ENCODE measurements at regions not wholly inside any gene's neighbourhood (a gene's known extent, or its start where the extent isn't known, plus 50 kb on each side); places are given as distances from the start of the nearest gene placed in this dataset.

DNA sequence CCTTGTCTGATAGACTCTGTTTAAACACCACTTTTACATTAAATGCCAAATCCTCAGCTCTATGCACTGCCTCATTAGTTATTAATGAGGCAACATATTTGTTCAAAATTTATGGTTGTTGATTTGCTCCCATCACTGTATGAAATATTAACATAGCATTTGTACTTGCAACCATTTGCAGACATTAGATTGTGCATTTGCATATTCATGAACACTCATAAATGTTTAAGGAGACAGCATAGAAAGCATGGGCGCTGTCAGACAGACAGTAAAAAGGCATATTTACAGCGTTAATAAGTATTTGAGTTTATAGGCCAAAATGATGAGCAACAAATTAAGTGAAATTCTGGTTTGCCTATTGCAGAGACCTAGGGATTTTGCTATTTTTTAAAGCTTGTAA lies 502.3 kb downstream of the TXNL1 start:
- no peak for DNase-seq (ENCODE audit: low read depth in 2 of 2)

DNA sequence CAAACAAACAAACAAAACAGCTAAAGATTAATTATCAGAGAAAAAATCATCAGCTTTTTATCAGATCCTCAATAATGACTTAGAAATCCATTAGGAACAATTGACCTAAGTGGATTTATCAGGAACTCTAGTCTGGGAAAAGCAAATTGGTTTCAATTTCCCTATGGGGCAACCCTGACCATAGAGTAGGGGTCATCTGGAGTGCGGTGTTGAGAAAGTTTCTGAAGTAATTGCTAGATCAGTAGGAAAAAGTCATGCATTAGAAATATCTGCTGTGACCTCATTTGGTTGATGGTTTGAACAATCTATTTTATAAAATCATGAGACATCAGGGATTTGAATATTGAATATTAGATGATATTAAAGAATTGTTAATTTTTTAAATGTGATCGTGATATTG lies 507.9 kb downstream of the TXNL1 start:
- no peak for DNase-seq (ENCODE audit: low read depth in 2 of 2)

DNA sequence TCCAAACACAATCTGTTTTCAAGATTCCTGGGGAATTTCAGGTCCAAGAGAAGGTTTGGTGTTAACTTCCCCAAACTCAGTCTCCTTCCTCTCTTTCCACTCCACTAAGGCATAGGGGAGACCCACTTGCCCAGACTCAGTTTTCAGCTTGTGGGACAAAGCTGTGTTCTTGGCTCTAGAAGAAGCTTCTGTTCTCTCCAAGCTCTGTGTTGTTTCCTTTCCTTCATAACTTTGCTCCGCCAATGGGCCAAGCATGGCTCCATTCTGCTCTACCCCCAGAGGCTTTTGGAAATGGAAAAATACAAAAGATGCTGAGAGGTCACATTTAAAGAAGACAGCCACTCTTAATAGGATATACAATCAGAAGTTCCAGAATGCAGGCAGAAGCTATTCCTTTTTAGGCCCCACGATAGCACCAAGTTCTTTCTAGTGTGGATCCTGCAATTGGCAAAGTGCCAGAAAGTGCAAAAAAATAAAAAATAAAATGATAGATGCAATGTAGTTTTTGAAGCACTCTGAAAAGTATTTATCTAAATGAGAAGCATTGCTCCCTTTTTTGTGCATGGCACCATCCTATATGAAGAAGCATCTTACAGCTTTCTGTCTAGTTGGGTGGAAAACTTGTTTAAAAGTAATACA lies 510.1 kb downstream of the TXNL1 start:
- DNase-seq (ENCODE audit: low read depth in 2 of 2) = no peak

DNA sequence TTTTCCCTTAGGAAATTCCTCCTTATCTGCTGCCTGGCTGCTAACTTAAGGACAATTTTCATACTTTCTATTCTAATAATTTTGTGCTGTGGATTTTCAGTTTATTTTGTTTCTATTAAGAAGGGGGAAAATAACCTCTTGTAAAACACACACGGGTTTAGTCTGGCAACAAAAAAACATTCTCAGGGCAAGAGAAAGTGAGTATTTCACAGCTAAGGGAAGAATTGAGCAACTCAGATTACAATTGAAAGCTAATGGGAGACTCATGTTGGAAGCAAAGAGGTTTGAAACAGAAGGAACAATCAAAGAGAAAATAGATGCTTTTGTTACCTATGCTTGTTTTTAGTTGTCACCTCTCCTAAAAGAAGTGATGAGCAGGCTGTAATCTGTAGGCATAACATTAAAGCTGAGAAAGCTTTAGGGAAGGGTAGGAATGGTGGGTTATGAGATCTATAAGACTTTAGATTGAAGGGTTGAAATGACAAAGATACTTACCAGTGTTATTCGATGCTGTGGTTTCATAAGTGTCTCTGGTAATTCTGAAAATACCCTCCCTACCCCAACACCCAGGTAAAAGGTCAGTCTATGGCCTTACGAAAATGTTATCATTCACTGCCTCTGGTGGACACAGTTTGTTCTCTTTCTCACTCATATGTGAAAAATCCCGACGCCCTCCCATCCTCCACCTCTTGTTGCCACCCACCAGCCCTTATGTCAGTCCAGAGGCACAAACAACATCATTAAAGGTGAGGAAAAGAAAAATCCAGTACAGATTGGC lies 510.9 kb downstream of the TXNL1 start:
- no peak for DNase-seq (ENCODE audit: low read depth in 2 of 2)

DNA sequence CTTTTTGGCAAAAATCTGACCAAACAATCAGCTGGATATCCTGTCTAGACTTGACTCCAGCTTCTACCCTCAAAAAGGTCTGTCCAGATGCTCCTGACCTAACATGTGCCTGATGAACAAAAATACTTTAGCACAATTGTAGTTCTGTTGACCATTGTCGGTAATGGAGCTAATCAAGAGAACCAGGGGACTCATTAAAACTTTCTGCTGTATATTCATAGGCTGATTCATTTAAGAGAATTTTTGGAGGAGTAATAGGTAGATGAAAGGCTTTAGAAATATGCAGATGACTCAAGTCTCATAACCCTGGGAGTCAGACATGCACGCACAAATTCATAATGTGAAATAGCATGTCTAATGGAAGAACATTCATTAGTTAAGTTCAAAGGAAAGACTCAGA lies 514.2 kb downstream of the TXNL1 start:
- DNase-seq (ENCODE audit: low read depth in 2 of 2) = peak in 1 of 2 donors; percentile 50

DNA sequence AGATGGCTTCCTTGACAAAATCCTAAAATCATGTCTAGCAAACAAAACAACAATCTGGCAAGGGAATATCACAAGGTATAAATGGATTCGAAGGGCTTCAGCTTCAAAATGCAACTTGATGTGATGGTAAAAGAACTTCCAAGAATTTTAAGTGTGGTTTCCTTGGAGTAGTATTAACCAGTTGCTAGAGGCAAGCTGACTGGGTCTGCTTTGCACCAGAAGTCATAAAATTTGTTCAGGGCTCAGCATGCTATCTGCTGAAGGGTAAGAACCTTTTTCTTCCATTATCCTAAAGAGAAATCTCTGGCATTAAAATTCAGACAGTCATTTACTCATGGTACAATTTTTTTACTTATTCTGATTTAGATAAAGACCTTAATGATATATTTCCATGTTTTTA lies 516.7 kb downstream of the TXNL1 start:
- no peak for DNase-seq (ENCODE audit: low read depth in 2 of 2)

DNA sequence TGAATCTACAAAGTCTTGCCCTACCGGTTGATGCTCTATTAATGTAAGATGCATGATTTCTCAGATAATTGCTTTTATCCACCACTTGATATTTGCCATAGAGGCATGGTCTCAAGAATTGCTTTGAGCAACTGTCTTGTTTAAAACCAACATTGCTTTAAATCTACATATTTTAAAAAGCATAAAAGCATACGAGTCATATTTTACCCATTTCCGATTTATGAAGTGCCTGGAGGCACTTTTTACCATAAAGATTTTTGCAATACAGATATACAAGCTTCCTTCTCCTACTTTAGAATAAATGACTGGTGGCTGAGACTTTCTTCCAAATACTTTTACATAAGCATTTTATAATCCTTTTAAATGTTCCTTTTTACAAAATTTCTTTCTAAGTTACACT lies 517.6 kb downstream of the TXNL1 start:
- DNase-seq (ENCODE audit: low read depth in 2 of 2) = no peak

DNA sequence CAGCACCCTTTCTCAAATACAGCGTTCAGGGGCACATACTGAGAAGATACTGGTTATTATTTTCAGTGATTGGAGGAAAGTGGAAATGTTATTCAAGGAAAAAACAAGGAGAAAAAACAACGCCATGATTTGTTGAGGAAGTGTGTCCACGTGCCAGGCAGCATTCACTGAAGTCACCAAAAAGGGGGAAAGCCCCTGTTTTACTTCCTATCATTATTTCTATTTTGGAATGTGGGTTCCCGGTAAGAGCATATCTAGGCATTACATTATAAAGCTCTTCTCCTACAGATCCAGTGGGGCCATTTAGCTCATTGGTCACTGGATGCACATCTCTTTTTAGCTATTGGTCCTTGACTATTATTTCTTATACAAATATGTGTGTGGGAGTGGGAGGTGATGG lies 518.7 kb downstream of the TXNL1 start:
- peak in 1 of 2 donors; percentile 3 for DNase-seq (ENCODE audit: low read depth in 2 of 2)

DNA sequence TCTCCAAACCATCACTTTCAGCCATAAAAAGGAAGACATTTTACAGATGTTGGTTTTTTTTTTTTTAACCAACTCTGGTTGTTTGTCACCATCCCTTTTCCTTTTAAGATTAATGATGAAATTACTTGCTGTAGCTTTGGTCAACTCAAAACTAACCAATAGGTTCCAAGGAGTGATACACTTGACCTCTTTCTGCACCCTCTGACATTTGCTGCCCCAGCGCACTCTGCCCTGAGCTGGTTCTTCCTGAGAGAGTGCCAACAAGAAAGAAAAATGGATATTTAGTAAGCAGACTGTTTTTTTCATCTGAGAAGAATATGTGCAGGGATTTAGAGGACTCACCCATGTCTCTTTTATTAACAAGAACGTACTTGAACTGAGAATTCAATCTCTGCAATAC lies 520.0 kb downstream of the TXNL1 start:
- DNase-seq (ENCODE audit: low read depth in 2 of 2) = no peak

DNA sequence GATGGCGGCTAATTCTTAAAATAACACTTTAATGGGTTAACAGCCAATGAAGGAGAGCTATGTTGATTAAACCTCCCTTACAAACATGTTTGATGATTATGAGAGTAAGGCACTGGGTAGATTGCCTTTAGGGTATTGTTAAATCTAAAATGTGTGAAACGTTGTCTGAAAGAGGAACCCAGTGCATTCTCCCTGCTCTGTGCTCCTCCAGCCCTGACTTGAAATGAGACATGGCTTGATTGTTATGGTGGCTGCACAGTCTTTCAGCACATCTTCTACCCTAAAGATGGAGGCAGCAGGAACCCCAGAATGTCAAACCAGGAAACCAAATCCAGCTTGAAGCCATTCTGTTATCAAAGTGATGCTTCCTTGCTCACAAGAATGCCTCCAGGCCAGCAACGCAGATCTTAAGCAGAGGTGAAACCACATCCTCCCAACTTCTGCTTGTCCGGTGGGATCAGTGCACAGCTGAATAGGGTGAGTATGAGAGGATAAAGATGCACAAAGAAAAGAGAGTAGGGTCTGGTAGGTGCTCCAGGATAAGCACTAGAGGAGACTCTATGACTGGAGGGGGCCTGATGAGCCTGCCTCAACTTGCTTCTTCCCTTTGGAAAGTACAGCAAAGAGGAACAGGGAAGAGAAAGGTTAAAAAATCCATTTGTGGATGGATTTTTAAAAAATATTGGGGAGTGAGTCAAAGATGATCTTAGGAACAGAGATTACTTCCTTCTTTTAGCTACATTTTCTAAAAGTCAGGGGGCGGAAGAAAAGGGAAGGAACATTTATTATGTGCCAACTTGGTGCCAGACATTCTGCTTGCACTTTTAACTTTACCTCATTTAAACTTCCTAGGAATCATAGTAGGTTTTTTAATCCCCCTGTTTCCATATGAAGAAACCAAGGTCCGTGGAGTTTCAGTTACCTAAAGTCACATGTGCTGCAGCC lies 523.0 kb downstream of the TXNL1 start:
- DNase-seq (ENCODE audit: low read depth in 2 of 2) = no peak

DNA sequence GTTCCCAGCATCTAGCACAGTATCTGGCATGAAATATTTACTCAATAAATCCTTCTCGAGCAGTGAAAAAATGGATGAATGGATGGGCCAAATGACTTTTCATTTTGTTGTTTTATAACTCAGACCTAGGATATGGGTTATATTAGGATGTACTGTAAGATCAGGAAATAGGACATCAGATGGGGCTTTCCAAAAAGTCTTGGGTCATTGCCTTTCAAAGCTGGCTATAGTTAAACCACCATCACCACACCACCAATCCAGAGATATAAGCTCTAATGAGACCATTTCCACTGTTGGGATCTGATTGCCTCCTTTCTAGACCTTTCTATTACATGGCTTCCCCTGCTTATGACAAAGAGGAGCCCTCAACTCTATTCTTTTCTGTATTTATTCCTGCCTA lies 525.0 kb upstream of the TCF4 start:
- DNase-seq (ENCODE audit: low read depth in 2 of 2) = no peak

DNA sequence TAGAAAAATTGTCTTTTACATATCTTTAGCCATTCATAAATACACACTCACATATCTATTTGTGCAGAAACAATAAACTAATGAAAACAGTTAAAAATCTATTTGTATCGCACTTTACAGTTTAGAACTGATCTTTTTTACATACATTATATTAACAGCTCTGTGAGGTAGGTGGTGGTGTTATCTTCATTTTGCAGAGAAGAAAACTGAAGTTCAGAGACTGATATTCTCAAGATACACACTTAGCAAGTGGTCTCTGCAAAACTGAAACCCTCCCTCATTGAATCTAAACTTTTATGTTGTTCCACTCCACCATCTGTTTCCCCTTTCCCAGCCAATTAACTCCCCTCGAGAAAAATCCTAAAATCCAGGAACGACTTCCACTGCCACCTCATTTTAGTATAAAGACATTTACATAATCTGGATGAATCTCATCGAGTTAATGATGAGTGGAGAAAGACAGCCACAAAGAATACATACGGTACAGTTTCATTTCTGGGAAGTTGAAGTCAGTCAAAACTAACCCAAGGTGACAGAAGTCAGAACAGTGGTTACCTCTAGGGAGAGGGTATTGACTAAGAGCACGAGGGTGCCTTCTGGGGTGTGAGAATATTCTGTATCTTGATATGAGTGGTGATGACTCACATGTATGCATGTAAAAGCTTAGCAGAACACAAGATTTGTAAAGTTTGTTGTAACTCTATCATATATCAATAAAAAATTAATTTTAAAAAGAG lies 524.2 kb upstream of the TCF4 start:
- no peak for DNase-seq (ENCODE audit: low read depth in 2 of 2)

DNA sequence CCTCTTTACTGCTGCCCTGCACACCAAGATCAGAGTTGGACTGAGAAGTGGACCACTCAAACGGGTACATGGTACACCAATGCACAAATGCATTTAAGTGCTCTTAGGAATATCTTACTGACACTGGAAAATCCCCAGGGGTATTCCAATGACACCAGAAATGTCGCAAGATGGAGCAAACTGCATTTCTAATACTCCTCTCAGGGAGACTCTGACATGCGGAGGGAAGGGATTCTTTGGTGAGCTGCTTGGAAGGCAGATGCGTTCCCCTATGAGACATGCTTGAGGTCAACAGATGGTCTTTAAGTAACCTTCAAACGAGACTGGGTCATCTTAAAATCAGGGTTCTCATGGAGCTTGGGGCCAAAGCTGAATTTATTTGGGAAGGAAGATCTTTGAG lies 521.8 kb upstream of the TCF4 start:
- no peak for DNase-seq (ENCODE audit: low read depth in 2 of 2)

DNA sequence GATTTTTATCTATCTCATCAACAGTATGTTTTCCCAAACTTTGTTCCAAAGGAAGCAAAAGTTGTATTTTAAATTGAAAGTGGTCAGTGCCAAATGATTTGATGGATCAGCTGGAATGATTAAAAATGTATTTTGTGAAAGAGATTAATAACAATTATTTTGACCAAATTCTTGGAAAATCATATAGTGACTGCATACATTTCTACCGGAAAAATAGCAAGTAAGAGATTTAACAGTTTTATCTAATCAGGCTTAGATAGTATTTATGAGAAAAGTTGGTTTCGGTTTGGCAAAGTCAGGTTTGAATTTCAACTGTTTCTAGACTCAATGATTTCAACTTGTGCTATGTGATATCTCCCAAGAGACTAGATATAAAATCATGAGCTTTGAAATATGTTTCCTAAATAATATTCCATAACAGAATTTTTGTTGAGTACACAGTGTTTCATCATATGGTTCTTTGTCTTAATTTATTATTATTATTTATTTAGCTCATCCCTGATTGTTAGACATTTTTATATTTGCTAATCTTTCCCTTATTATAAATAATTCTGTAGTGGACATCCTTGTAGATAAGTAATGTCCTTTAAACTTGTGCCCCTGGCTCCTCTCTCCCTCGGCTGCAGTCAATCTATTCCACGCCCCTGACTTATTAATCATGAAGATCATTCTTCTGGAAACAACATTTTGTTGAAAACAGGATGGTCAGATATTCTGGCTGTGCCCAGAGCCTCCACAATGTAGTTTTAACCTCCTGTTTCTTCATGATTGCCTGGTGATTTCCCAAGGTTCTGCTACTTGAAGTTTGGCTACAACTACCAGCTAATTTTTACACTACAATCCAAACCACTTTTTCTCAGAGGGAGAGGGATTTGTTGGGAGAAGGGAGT lies 520.7 kb upstream of the TCF4 start:
- no peak for DNase-seq (ENCODE audit: low read depth in 2 of 2)

DNA sequence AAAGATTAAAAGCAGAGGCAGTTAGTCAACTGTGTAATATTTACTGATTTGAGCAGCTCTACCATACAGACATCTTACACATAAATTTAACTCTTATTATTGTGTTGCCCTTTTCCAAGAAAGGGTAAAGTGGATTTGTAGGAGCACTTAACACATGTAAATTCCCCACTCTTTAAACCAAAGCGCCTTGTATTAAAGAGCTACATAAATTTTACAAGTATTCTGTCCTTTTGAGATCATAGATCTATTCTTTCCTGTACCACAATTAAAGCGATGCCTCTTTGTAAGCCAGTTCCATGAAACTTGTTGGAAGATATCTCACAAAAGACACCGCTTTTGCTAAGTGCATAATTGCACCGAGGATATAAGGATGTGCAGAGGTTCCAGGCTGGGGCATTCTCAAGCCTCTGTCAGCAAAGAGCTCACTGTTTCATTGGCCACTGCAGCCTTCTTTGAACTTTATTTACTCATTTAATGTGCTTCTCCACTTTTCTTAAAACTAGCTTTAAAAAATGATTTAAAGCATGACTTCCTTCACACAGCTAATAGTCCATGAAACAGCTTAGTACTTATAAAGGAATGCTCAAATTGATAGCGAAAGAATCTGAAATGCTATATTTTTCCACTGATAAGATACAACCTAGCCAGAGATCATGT lies 520.0 kb upstream of the TCF4 start:
- DNase-seq (ENCODE audit: low read depth in 2 of 2) = no peak

DNA sequence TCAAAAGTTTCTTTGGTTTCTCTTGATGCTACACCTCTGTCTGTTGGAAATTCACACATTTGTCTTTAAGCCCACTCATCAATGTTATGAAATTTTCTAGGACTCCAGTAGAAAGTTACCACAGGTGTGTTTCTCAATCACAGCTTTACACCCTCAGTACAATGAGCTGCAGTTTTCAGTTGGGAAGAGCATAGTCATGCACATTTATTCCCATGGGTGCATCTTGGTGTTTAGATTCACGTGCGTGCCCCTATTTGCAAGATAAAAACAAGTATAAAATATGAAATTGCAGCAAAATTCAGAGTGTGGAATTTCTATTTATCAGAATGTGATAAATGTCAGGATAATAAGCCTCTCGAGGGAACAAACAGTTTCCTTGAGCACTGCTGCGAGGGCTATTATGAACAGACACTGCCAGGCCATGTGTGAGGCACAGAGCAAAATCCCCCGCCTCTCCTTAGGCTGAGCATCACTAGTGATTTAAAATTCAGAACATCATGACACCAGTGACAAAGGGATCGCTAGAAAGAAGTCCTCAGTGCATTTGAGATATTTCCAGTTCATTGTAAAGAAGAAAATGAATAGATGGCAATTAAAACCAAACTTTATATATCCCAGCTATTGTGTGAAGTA lies 512.2 kb upstream of the TCF4 start:
- DNase-seq (ENCODE audit: low read depth in 2 of 2) = no peak

DNA sequence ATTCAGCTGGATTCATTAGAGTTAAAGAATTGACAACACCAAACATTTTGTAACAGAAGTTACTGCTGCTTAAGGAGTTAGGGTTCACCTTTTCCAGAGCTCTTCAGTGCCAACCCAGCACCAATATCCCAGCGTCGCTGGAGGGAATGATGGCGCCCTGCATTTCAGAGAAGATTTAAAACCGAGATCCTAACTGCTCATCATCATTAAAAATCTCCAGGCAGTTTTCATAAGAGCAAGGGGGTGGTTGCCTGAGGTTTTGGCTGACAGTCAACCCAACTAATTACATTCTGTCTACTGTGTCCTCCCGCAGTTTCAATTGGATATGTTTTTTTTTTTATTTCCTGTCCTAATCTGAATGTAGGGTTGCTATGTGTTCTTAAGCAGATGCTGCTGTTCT lies 509.6 kb upstream of the TCF4 start:
- DNase-seq (ENCODE audit: low read depth in 2 of 2) = no peak

DNA sequence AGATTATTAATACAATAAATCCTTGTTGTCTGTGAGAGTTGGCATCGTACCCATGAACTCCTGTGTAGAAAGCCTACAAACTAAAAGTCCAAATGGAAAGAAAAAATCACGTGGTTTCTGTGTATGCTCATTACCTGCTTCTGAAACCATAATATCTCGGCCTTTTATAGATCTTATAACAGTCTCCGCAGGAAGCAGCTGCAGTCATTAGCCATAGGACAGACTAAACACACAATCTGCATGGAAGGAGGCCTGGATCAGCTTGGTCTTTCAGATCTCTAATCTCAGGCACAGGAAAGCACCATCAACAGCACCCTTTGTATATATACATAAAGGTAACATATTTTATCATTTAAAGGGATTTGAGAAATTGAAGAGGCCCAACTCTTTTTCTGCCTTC lies 508.9 kb upstream of the TCF4 start:
- peak in 1 of 2 donors; percentile 57 for DNase-seq (ENCODE audit: low read depth in 2 of 2)

DNA sequence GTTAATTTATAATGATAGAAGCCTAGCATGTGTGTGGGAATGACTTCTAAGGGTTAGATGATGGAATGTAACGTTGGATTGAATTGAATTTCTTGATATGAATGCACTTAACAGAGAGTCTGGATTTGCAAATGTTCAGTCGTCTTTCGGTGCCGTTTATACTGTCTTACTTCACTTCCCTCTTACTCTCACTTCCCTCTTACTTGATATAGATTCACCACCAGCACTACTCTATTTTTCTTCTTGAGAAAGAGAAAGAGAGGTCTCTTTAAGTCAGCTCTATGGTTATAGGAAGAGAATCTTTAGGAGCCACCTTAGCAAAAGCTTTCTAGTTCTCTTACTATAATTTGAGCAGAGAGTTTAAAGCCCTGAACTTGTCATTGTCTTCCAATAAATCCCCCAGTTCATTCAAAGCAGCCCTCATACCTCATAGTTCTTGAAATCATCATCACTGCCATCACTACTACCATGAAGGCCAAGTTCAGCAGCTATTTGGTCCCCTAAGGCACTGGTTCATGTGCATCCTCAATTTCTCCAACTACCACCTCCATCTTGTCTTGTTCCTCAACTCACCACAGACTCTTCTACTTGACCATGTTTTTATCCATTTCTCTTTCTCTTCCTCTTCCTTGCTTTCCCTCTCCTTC lies 501.7 kb upstream of the TCF4 start:
- no peak for DNase-seq (ENCODE audit: low read depth in 2 of 2)
